K562 (cell line): ENCODE measurements at regions not wholly inside any gene's neighbourhood (a gene's known extent, or its start where the extent isn't known, plus 50 kb on each side); places are given as distances from the start of the nearest gene placed in this dataset.

Source experiments
- ATAC-seq: fragments of 200-7000 bp; cut with Tn5 transposase; 3 replicates; pipeline ENCODE4 v1.9.1; 2020; ENCODE audit warnings: moderate library complexity
- BruUV-seq: library from RNA; stranded (reverse); fragments of 400-500 nt; replicated peaks from 2 replicates; lab custom pipeline; 2021; lab: Mats Ljungman, UMichigan
- CTCF ChIA-PET: fragments of 300-600 bp; formaldehyde crosslinking; extraction: SDS; loops from one replicate; lab custom pipeline; 2021; ENCODE audit warnings: low intra/inter-chr PET ratio; lab: Yijun Ruan, JAX
- POLR2A ChIA-PET: fragments of 300-600, 350-650 bp; sonication (Branson Sonifier 250); formaldehyde crosslinking; extraction: SDS; loops from one replicate; lab custom pipeline; 2021; ENCODE audit warnings: antibody characterized with exemption, inconsistent platforms; lab: Yijun Ruan, JAX
- DNase-seq, 4 experiments: peaks; one replicate each; pipeline versions ENCODE4 v3.0.0 to v3.0.0-alpha.2; 2011 to 2018; ENCODE audit warnings: low spot score in 3 of 4, mixed read lengths in 3 of 4; ENCODE audit errors: extremely low read depth in 1 of 4
- FAIRE-seq: peaks from 2 replicates; lab custom pipeline; 2011; peaks lifted over from hg19 to GRCh38; lab: Jason Lieb, UNC
- H2AFZ ChIP-seq: 2 replicates; pipeline ENCODE4 v1.6.0; 2011; ENCODE audit warnings: low read depth, low read length, control low read depth, inconsistent platforms
- H3K27ac ChIP-seq: fragments of 200-600 bp; 3 replicates; pipeline ENCODE4 v1.8.0; 2011; ENCODE audit warnings: low read depth, mild to moderate bottlenecking, control low read depth, inconsistent platforms, low read length, moderate library complexity, mixed read lengths; ENCODE audit errors: extremely low read depth
- H3K27me3 ChIP-seq, 2 experiments: fragments of 300-600 bp in 1 of 2; 2 replicates in 1 of 2; 3 replicates in 1 of 2; pipeline versions ENCODE4 v1.6.0 to v1.8.0; 2011; ENCODE audit warnings: inconsistent platforms in 2 of 2, low read length in 2 of 2, mild to moderate bottlenecking in 1 of 2, mixed read lengths in 1 of 2, moderate library complexity in 1 of 2; ENCODE audit not compliant: control insufficient read depth in 2 of 2, insufficient read depth in 2 of 2
- H3K36me3 ChIP-seq: fragments of 300-600 bp; 3 replicates; pipeline ENCODE4 v1.8.0; 2011; ENCODE audit warnings: mild to moderate bottlenecking, low read length, inconsistent platforms; ENCODE audit not compliant: control insufficient read depth, insufficient read depth
- H3K4me1 ChIP-seq, 2 experiments: fragments of 200-600 bp in 1 of 2; replicated peaks in 1 of 2; 2 replicates in 1 of 2; 3 replicates in 1 of 2; pipeline versions ENCODE4 v1.5.1 to v1.8.0; 2011; ENCODE audit warnings: inconsistent platforms in 2 of 2, low read length in 2 of 2, mild to moderate bottlenecking in 1 of 2, mixed read lengths in 1 of 2, moderate library complexity in 1 of 2; ENCODE audit not compliant: control insufficient read depth in 2 of 2, insufficient read depth in 2 of 2
- H3K4me2 ChIP-seq: 2 replicates; pipeline ENCODE4 v1.6.1; 2011; ENCODE audit warnings: low read length, control low read depth, inconsistent platforms, mixed read lengths; ENCODE audit not compliant: insufficient read depth
- H3K4me3 ChIP-seq: fragments of 200-600 bp; sonication (generic), shearing (Covaris generic); 2 replicates; pipeline ENCODE4 v1.5.1; 2016; ENCODE audit warnings: control low read depth, inconsistent platforms
- H3K79me2 ChIP-seq: fragments of 200-600 bp; 3 replicates; pipeline ENCODE4 v1.8.0; 2011; ENCODE audit warnings: low read length, inconsistent platforms; ENCODE audit not compliant: control insufficient read depth, insufficient read depth
- H3K9ac ChIP-seq, 2 experiments: 2 replicates each; pipeline versions ENCODE4 v1.6.0 to v1.6.1; 2011; ENCODE audit warnings: low read depth in 2 of 2, low read length in 2 of 2, control low read depth in 1 of 2, inconsistent platforms in 1 of 2, mild to moderate bottlenecking in 1 of 2, mixed read lengths in 1 of 2; ENCODE audit not compliant: insufficient read depth in 1 of 2
- H3K9me1 ChIP-seq: one replicate; pipeline ENCODE4 v1.6.0; 2011; ENCODE audit warnings: inconsistent platforms, mild to moderate bottlenecking, low read length, moderate library complexity; ENCODE audit not compliant: control insufficient read depth, insufficient read depth
- H3K9me3 ChIP-seq: replicated peaks from 2 replicates; pipeline ENCODE4 v1.5.1; 2011; ENCODE audit warnings: low read depth, low read length, inconsistent platforms; ENCODE audit not compliant: control insufficient read depth, insufficient read depth
- H4K20me1 ChIP-seq: replicated peaks from 2 replicates; pipeline ENCODE4 v1.6.1; 2011; ENCODE audit warnings: low read length, inconsistent platforms, mixed read lengths; ENCODE audit not compliant: control insufficient read depth, insufficient read depth
- PHF21A ChIP-seq: fragments of 450-650 bp; IDR thresholded peaks from 2 replicates; pipeline ENCODE4 v1.6.1; 2017; ENCODE audit warnings: low read depth, borderline replicate concordance
- SOX6 ChIP-seq: fragments of 450-650 bp; IDR thresholded peaks from 2 replicates; pipeline ENCODE4 v1.6.1; 2014; ENCODE audit warnings: mild to moderate bottlenecking
- TCF7 ChIP-seq: sonication (generic); IDR thresholded peaks from 2 replicates; pipeline ENCODE4 v1.6.1; 2016; ENCODE audit warnings: antibody characterized with exemption, borderline replicate concordance
- ZNF316 ChIP-seq: fragments of 450-650 bp; IDR thresholded peaks from 2 replicates; pipeline ENCODE4 v1.6.1; 2016
- ZSCAN32 ChIP-seq: fragments of 450-650 bp; formaldehyde crosslinking; IDR thresholded peaks from 2 replicates; pipeline ENCODE4 v1.4.0; 2020; ENCODE audit warnings: mild to moderate bottlenecking, moderate library complexity
- WGBS: fragments of 100-300 bp; shearing (Covaris generic); methylation state at CpG from one replicate; pipeline ENCODE4 v1.1.6; 2016; ENCODE audit warnings: low coverage, mixed read lengths; ENCODE audit not compliant: insufficient coverage; ENCODE audit errors: missing lambda C conversion rate; 5-methylcytosine and 5-hydroxymethylcytosine counted together
- in situ Hi-C: fragments of 300-500 bp; cut with MboI; formaldehyde crosslinking; loops from 4 replicates; pipeline ENCODE4 v1.15.0; 2018; ENCODE audit warnings: inconsistent platforms, mixed read lengths
- intact Hi-C: fragments of 100-400 bp; cut with micrococcal nuclease; formaldehyde crosslinking; loops from 2 replicates; pipeline ENCODE4 v1.14.2; 2022
- TF ChIP-seq, protein P1 (sequence below): fragments of 250-450 bp; sonication (Bioruptor Pico); IDR thresholded peaks from 2 replicates; pipeline ENCODE4 v1.4.0; 2020; ENCODE audit warnings: mild to moderate bottlenecking

DNA sequence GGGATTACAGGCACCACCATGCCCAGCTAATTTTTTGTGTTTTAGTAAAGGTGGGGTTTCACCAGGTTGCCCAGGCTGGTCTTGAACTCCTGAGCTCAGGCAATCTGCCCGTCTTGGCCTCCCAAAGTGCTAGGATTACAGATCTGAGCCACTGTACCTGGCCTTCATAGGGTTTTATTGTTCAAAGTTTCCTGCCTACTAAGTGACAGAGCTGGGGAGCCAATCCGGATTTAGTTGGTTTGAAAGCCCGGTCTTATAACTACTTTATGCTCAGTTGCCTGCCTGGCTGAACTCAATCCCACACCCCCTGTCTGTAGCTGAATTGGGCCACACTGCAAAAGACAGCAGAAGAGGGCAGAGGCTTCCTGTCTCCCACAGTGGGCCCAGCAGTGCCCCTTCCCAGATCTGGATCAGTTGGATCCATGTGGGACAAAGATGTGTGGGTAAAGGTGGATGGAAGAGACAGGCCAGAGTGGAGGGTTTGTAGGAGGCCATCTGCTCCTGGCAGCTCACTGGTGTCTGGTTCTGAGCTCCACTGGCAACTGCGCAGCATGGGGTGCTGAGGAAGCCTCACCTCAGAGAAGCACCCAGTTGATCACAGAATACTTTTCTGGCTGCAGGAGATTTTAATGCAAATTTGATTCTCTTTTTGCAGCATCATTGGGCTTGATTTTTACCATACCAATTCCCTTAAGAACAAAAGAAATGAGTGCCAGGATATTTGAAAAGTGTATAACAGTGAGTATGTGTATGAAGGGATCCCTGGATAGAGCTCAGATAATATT is 144.9 kb downstream of the DDX1 start:
- no peak overlapping the region for H3K9ac ChIP-seq
- H2AFZ ChIP-seq: no peak overlapping the region
- peaks cover 7 to 44% of the 10 kb centered on the region in 2 experiments; a peak in 4 of 5 replicates for H3K27me3 ChIP-seq
- peaks cover 9% of the 10 kb centered on the region for H4K20me1 ChIP-seq
- no peaks in the 10 kb centered on the region for H3K36me3 ChIP-seq
- no peaks in the 10 kb centered on the region for H3K9me3 ChIP-seq
- 0% methylated on average over 4 of the region's 4 CpGs for WGBS
- H3K79me2 ChIP-seq: no peaks in the 10 kb centered on the region
- H3K4me2 ChIP-seq: no peak overlapping the region
- intact Hi-C loops (no loop called here), in situ Hi-C loops (no loop called here)
- no peak overlapping the region for H3K4me3 ChIP-seq
- ChIA-PET CTCF (no interaction called here), POLR2A (no interaction called here)
- no peaks in the 10 kb centered on the region for H3K9me1 ChIP-seq
- no peak overlapping the region for H3K27ac ChIP-seq
- TF ChIP-seq SOX6: no peak
- TF ChIP-seq, protein P1, sequence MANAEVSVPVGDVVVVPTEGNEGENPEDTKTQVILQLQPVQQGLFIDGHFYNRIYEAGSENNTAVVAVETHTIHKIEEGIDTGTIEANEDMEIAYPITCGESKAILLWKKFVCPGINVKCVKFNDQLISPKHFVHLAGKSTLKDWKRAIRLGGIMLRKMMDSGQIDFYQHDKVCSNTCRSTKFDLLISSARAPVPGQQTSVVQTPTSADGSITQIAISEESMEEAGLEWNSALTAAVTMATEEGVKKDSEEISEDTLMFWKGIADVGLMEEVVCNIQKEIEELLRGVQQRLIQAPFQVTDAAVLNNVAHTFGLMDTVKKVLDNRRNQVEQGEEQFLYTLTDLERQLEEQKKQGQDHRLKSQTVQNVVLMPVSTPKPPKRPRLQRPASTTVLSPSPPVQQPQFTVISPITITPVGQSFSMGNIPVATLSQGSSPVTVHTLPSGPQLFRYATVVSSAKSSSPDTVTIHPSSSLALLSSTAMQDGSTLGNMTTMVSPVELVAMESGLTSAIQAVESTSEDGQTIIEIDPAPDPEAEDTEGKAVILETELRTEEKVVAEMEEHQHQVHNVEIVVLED (CRISPR knock-in tag): no peak
- no peak for TF ChIP-seq ZSCAN32 (CRISPR knock-in tag)
- TF ChIP-seq PHF21A: no peak
- no peak for TF ChIP-seq TCF7
- no peak for TF ChIP-seq ZNF316
- H3K4me1 ChIP-seq: no peaks in the 10 kb centered on the region
- FAIRE-seq: no peak
- BruUV-seq: no TSS peak
- no peak for DNase-seq
- ATAC-seq: no peak
